ENCODE measurements at regions not wholly inside any gene's neighbourhood (a gene's known extent, or its start where the extent isn't known, plus 50 kb on each side); places are given as distances from the start of the nearest gene placed in this dataset.

DNA sequence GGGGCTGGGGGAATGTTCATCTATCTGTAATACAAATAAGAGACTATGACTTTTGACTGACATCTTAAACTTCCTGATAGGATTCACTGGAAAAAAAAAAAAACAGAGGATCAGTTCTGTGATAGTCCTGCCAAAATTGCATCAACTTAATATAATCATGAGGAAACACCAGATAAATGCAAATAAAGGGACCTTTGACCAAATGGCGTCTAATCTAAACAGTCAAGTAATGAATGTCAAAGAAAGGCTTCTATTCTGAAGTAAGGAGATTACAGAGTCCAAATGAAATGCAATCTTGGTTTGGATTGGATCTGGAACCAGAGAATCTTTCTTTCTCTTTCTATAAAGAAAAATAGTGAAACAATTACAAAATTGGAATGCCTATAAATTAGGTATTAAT is 513.4 kb downstream of the KCNT2 start:
- no peak for TF ChIP-seq EZH2phosphoT487 (IDR thresholded peaks at IDR 0.05; ENCODE audit: low read depth, severe bottlenecking, unreplicated experiment)
- TF ChIP-seq, protein P1, sequence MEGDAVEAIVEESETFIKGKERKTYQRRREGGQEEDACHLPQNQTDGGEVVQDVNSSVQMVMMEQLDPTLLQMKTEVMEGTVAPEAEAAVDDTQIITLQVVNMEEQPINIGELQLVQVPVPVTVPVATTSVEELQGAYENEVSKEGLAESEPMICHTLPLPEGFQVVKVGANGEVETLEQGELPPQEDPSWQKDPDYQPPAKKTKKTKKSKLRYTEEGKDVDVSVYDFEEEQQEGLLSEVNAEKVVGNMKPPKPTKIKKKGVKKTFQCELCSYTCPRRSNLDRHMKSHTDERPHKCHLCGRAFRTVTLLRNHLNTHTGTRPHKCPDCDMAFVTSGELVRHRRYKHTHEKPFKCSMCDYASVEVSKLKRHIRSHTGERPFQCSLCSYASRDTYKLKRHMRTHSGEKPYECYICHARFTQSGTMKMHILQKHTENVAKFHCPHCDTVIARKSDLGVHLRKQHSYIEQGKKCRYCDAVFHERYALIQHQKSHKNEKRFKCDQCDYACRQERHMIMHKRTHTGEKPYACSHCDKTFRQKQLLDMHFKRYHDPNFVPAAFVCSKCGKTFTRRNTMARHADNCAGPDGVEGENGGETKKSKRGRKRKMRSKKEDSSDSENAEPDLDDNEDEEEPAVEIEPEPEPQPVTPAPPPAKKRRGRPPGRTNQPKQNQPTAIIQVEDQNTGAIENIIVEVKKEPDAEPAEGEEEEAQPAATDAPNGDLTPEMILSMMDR (IDR thresholded peaks at IDR 0.05; ENCODE audit: poor library complexity) = no peak
